Heart left ventricle (tissue), 13 donors: ENCODE measurements at regions not wholly inside any gene's neighbourhood (a gene's known extent, or its start where the extent isn't known, plus 50 kb on each side); places are given as distances from the start of the nearest gene placed in this dataset.

ENCODE experiments used
- POLR2A ChIP-seq, 2 donors: fragments of 450-650 bp; IDR thresholded peaks; one replicate each; pipeline ENCODE4 v1.6.1; 2017; ENCODE audit warnings: antibody characterized with exemption in 2 of 2, mild to moderate bottlenecking in 2 of 2, moderate library complexity in 2 of 2
- TF ChIP-seq, protein P1 (sequence below), 12 donors: fragments of 200-600 bp; sonication (generic) in 4 of 12; IDR thresholded peaks; one replicate each; pipeline versions ENCODE4 v1.5.0 to v1.8.0; 2018 to 2022; ENCODE audit warnings: antibody characterized with exemption in 12 of 12, mild to moderate bottlenecking in 5 of 12
- donor health status: ischemic (EF 13 %, LVEDD 7.1; RV severe dilation, severe dysfunction).
- donor health status: DM: no; HTN: yes; CAD: no.
- donor health status: DM: no; HTN: no; CAD: no.
- donor health status: ischemic (EF 25% LVEDD 6.9; RV normal size, moderate dysfunction).
- donor health status: ischemic (EF 25% LVEDD 5.7; RV mildly dilated, moderate dysfunction).
- donor health status: ischemic (EF 35%, LVEDD 5.7; RV mildly dilated, moderate dysfunction).
- donor health status: nonischemic (EF 11% LVEDD 7.7; RV severe dilation, severe dysfunction).
- donor health status: DM: yes; HTN: yes; CAD: no.
- donor health status: PGD.
- donor health status: ischemic (EF 29% LVEDD 5.4; RV normal size, mild dysfunction).
- donor health status: nonischemic (EF 23%, LVEDD 6.1; RV moderate dilation, normal function).

DNA sequence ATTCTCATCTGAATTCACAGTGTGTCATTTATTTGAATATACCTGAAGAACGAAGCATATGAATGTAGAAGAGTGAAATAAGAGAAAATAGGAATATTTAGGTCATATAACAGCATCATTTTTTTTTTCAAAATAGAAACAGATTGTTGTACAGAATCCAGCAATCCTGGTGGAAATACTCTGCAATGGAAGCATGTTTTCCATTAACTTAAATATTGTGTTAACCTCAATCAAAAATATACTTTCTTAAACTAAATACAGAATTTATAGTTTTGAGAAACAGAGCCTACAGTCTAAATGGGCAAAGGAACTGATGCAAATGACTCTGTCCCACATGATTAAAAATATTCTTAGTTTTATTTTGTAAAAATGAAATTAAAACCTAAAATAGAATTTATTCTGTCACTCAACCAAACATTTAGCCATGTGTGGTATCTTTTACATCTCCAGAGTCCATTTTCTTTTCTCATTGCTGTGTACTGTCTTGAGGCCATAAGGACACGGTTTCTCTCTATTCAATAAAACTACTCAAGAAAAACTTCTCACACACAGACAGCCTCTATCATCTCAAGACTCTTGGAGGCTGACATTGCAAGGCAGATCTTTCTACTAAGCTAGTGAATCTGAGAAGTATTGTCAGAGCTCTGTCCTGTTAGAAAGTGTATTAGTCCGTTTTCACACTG, 322.6 kb downstream of the LTN1 start:
- TF ChIP-seq, protein P1, sequence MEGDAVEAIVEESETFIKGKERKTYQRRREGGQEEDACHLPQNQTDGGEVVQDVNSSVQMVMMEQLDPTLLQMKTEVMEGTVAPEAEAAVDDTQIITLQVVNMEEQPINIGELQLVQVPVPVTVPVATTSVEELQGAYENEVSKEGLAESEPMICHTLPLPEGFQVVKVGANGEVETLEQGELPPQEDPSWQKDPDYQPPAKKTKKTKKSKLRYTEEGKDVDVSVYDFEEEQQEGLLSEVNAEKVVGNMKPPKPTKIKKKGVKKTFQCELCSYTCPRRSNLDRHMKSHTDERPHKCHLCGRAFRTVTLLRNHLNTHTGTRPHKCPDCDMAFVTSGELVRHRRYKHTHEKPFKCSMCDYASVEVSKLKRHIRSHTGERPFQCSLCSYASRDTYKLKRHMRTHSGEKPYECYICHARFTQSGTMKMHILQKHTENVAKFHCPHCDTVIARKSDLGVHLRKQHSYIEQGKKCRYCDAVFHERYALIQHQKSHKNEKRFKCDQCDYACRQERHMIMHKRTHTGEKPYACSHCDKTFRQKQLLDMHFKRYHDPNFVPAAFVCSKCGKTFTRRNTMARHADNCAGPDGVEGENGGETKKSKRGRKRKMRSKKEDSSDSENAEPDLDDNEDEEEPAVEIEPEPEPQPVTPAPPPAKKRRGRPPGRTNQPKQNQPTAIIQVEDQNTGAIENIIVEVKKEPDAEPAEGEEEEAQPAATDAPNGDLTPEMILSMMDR (IDR thresholded peaks at IDR 0.05): no peak
- no peak for TF ChIP-seq POLR2A (IDR thresholded peaks at IDR 0.05)
